A204.1 (cell line): ENCODE measurements at regions not wholly inside any gene's neighbourhood (a gene's known extent, or its start where the extent isn't known, plus 50 kb on each side); places are given as distances from the start of the nearest gene placed in this dataset.
"Not testable (repeated sequence)": the region's sequence is repeated elsewhere in the genome, so short reads cannot be mapped to it uniquely, and the experiment has no call there.

Source experiments
- FAIRE-seq: peaks from 2 replicates; lab custom pipeline; 2012; peaks lifted over from hg19 to GRCh38; lab: Jason Lieb, UNC

GRCh38 chr13:90902255-90902654, 445.2 kb upstream of the MIR17HG start:
- no peak for FAIRE-seq

DNA sequence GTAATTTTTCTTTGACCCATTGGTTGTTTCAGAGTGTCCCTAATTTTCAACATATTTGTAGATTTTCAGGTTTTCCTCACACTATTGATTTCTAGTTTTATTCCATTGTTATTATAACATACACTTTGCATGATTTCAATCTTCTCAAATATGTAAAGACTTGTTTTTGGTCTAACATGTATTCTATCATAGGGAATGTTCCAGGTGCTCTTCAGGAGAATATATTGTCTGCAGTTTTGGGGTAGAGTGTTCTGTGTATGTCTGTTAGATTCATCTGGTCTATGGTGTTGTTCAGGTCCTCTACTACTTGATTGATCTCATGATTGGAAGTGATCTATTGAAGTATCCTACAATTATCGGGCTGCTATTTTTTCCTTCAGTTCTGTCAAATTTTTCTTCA, 440.9 kb upstream of the MIR17HG start:
- FAIRE-seq = no peak

GRCh38 chr13:90908792-90909191, 438.7 kb upstream of the MIR17HG start:
- FAIRE-seq = no peak

DNA sequence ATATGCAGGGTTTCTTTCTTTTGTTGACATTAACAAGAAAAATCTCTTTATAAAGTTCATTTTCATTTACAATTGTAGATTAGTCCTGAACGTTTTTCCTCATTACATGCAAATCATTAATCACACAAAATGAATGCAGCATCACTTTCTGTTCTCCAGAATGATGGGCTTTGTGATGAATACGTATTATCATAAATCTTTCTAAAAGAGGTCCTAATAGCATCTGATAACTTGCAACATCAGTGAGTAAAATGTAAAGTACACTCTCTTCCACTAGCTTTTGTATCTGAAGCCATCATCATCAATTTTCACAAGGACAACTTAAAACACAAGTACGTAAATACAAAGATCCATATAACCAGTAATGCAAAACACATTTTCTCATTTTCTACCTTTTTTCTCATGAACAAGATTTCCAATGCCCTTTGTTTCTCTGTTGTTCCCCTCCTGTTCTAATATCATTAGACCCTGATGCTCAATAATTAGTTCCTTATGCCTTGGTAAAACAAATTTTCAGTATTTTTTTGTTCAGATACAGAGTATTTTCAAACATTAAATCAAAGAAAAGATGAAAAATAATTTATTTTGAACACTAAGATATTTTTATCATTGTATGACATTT, 437.4 kb upstream of the MIR17HG start:
- no peak for FAIRE-seq

GRCh38 chr13:90912247-90912646, 435.2 kb upstream of the MIR17HG start:
- FAIRE-seq = no peak

GRCh38 chr13:90918536-90918935, 429.0 kb upstream of the MIR17HG start:
- FAIRE-seq = no peak

- no peak for FAIRE-seq
Measured at GRCh38 chr13:90919153-90919552, 428.3 kb upstream of the MIR17HG start.

GRCh38 chr13:90926459-90926858, 421.0 kb upstream of the MIR17HG start:
- no peak for FAIRE-seq

- FAIRE-seq = no peak
Measured at GRCh38 chr13:90928109-90928508, 419.4 kb upstream of the MIR17HG start.

DNA sequence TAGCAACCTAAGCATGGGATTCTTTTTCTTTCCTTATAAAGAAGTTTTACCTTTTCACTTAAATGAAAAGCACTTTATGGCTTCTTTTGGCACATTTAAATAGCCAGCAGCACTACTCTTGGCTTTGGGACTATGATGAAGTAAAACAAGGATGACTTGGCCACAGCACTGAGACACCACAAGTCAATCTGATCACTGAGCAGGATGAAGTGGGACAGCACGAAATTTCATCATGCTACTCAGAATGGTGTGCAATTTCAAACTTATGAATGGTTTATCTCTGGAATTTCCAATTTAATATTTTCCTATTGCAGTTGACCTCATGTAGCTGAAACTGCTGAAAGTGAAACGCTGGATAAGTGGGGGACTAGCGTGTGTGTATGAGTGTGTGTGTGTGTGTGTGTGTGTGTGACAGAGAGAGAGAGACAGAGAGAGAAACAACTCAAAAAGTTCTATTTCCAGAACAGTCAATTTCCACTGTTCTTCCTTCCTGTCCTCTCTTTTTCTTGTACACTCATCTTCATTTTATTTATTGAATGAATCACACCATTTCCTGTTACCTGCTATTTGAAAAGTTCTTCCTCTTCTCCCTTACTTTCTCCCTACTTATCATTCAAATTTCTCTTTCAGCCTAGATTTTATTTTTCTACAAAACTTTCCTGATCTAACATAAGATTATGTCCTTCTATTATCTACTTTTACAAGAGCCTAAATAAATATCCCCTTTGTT, 414.2 kb upstream of the MIR17HG start:
- FAIRE-seq = no peak

GRCh38 chr13:90934741-90935140, 412.7 kb upstream of the MIR17HG start:
- FAIRE-seq = no peak

DNA sequence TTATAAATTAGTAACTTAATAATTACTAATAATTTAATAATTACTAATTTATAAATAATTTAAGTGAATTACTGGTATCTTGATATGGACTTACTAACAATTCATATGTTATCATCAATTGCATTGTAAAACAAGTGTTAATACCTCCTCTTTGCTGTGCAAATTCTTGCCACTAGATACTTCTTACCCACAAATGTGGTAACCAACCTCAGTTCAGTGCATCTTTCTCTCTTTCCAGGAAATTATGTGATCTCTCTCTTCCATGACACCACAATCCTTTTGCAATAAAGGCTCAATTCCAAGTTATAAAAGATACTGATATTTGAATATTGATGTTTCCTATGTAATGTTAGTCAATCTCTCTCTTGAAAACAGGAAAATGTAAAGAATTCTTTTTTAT, 408.6 kb upstream of the MIR17HG start:
- FAIRE-seq = no peak

DNA sequence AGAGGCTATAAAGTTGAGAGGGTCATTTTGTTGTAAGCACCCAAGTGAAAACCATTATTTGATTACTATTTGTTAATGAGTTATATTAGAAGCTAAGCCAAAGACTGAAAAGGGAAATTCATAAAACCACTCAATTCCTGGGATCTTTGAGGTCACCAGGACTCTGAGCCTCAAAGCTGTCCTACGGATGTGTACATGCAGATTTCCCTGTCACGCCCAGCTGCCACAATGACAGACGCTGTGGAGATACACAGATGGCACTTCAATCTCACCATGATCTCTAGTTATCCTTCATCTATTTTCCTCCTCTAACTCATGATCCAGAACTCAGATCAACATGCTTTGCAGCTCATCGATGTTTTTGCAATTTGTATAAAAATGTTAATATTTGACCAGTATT, 403.5 kb upstream of the MIR17HG start:
- no peak for FAIRE-seq

DNA sequence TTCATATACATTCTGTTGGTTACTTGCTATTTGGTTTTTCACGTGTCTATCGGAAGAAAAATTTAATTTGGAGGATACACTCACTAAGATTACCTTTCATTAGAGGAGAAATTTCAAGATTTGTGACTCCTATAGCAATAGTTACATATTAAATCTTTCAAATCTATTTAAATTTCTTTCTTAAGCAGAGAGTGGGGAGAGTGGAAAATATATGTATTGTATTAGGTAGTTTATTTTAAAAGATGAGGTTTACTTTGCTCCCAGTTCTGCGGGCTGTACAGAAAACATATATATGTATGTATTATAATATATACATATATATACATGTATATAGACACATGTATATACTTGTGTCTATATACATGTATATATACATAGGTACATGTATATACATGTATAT, 402.3 kb upstream of the MIR17HG start:
- FAIRE-seq = not testable (repeated sequence)

- not testable (repeated sequence) for FAIRE-seq
Measured at GRCh38 chr13:90946125-90946524, 401.4 kb upstream of the MIR17HG start.

DNA sequence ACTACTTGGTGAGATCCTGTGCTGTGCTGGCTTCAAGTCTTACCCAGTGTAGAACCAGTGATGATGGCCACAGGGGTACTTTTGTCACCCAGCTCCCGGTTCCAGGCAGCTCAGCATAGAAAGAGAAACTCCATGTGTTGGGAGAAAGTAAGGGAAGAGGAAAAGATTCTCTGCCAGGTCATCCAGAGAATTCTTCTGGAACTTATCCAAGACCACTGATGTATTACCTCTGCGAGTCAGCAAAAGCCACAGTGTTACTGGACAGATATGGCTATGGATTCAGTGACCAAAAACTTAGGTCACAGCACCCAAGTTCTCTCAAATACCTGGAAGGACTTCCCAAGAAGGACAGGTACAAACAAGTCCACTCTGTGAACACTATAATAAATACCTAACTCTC, 399.5 kb upstream of the MIR17HG start:
- FAIRE-seq = no peak

GRCh38 chr13:90950160-90950559, 397.3 kb upstream of the MIR17HG start:
- no peak for FAIRE-seq

GRCh38 chr13:90951663-90952062, 395.8 kb upstream of the MIR17HG start:
- FAIRE-seq = no peak

- no peak for FAIRE-seq
Measured at GRCh38 chr13:90952326-90952725, 395.2 kb upstream of the MIR17HG start.

GRCh38 chr13:90954605-90955195, 392.8 kb upstream of the MIR17HG start:
- no peak for FAIRE-seq

GRCh38 chr13:90956031-90956430, 391.5 kb upstream of the MIR17HG start:
- FAIRE-seq = no peak

GRCh38 chr13:90958866-90959265, 388.6 kb upstream of the MIR17HG start:
- FAIRE-seq = no peak

DNA sequence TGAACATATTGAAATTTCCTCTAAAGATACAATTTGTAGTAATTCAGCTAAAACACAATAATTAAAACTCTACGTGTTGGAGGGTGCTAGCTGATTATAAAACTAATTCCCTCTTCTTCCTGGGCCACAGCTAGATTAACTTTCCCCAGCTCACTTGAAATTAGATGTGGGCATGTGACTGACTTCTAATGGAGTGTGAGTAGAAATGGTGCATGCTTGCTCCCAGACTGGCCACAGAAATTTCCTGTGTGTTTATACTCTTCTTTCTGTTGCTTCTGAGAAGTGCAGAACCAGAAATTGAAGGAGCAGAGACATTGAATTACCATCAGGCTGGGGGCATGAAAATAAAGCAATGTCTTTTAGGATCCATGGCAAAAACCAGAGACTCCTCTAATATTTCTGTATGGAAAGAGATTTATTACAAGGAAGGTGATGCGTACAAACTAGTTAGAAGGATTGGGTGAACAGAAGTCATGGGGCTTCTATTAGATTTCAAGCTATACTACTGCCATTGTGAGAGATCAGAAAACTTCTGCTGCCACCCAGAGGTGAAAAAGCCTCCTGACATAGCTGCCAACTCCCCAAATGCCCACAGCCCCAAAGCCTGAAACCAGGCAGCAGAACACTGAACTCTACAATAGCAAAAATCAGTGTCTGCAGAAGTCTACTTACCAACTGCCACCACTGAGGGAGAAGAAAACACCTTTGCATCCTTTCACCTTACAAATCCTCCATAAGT, 379.2 kb upstream of the MIR17HG start:
- no peak for FAIRE-seq
